Tibial artery (tissue), 4 donors: ENCODE measurements at regions not wholly inside any gene's neighbourhood (a gene's known extent, or its start where the extent isn't known, plus 50 kb on each side); places are given as distances from the start of the nearest gene placed in this dataset.
"Not testable (repeated sequence)": the region's sequence is repeated elsewhere in the genome, so short reads cannot be mapped to it uniquely, and the experiment has no call there.

Experiments used
- DNase-seq, 2 donors: peaks; one replicate each; pipeline ENCODE4 v3.0.0-alpha.2; 2019
- H3K27ac ChIP-seq, 2 donors: fragments of 200-600 bp; sonication (generic) in 1 of 2; 1 replicate in 1 of 2; 2 replicates in 1 of 2; pipeline ENCODE4 v1.5.1; 2018 to 2019; ENCODE audit warnings: mild to moderate bottlenecking in 1 of 2
- H3K27me3 ChIP-seq, 2 donors: fragments of 200-600 bp; sonication (generic) in 1 of 2; one replicate each; pipeline versions ENCODE4 v1.5.1 to v1.6.0; 2016 to 2019
- H3K36me3 ChIP-seq, 3 donors: fragments of 200-600 bp; sonication (generic) in 2 of 3; one replicate each; pipeline ENCODE4 v1.5.1; 2016 to 2019; ENCODE audit warnings: mild to moderate bottlenecking in 2 of 3
- H3K4me1 ChIP-seq, 4 donors: fragments of 200-600 bp; sonication (generic) in 2 of 4; 1 replicate in 3 of 4; 2 replicates in 1 of 4; pipeline ENCODE4 v1.5.1; 2016 to 2019
- H3K4me3 ChIP-seq, 2 donors: fragments of 200-600 bp; sonication (generic) in 1 of 2; 1 replicate in 1 of 2; 2 replicates in 1 of 2; pipeline ENCODE4 v1.5.1; 2018 to 2019; ENCODE audit warnings: mild to moderate bottlenecking in 2 of 2
- H3K9me3 ChIP-seq, 3 donors: fragments of 200-600 bp; sonication (generic) in 1 of 3; one replicate each; pipeline ENCODE4 v1.5.1; 2016 to 2019
- CTCF ChIP-seq, 2 experiments: fragments of 200-600 bp in 1 of 2; fragments of 450-650 bp in 1 of 2; IDR thresholded peaks; one replicate each; pipeline ENCODE4 v1.5.1; 2017 to 2019; ENCODE audit warnings: antibody characterized with exemption in 2 of 2, mild to moderate bottlenecking in 1 of 2, moderate library complexity in 1 of 2
- intact Hi-C: fragments of 100-400 bp; cut with DNase I; formaldehyde crosslinking; loops from one replicate; pipeline ENCODE4 v1.15.0; 2023; ENCODE audit warnings: low total_unique reads

DNA sequence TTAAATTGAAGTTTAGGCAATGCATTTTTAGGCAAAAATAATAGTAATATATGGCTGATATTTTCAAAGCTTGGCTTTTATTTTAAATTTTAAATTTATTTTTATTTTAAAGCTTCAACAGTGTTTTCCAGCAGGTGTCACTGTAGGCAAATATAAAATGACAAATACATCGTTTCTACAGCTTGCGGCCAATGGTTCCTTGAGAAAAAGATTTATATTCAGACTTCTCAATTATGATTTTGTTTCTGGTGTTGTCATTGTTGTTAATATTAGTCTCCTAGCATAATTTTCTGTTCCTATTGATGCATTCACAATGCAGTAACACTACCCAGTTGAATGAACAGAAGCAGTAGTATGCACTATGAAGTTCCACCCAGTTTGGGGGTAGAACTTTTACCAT is 220.7 kb upstream of the DNAJC19 start:
- Histone ChIP-seq H3K27me3 (no peaks in the 10 kb centered on the region), H3K4me1 (peaks cover 0 to 13% (median 2%) of the 10 kb centered on the region in 4 donors), H3K9me3 (no peaks in the 10 kb centered on the region), H3K27ac (no peak overlapping the region), H3K4me3 (no peak overlapping the region), H3K36me3 (no peaks in the 10 kb centered on the region)
- intact Hi-C loops: no loop called here
- no peak for DNase-seq
- TF ChIP-seq CTCF (IDR thresholded peaks at IDR 0.05): peak in 1 of 2 experiments; percentile 13

DNA sequence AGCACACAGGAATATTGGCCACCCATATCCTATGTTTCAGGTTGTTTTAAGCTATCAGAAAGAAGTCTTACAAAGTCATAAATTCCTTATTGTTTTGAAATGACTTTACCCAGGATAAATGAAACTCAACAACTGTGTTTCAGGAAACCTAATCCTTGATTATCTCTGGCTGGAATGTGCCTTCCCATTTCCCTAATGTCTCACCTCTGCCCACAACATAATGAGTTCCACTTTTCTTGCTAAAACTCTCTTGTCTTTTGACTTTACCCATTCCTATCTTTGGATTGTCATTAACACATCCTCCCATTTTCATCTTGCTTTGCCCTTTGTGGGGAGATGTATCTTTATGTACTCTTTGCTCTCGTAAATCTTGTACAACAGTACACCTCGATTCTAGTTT is 200.0 kb upstream of the DNAJC19 start:
- no peak for DNase-seq
- H3K4me3 ChIP-seq: no peak overlapping the region
- H3K36me3 ChIP-seq: no peaks in the 10 kb centered on the region
- no peaks in the 10 kb centered on the region for H3K27me3 ChIP-seq
- H3K27ac ChIP-seq: no peak overlapping the region
- TF ChIP-seq CTCF (IDR thresholded peaks at IDR 0.05): no peak
- intact Hi-C loops: no loop called here
- H3K9me3 ChIP-seq: no peaks in the 10 kb centered on the region
- H3K4me1 ChIP-seq: no peaks in the 10 kb centered on the region

GRCh38 chr3:181183764-181184163 is 194.2 kb upstream of the DNAJC19 start:
- intact Hi-C loops: no loop called here
- no peak for TF ChIP-seq CTCF (IDR thresholded peaks at IDR 0.05)

DNA sequence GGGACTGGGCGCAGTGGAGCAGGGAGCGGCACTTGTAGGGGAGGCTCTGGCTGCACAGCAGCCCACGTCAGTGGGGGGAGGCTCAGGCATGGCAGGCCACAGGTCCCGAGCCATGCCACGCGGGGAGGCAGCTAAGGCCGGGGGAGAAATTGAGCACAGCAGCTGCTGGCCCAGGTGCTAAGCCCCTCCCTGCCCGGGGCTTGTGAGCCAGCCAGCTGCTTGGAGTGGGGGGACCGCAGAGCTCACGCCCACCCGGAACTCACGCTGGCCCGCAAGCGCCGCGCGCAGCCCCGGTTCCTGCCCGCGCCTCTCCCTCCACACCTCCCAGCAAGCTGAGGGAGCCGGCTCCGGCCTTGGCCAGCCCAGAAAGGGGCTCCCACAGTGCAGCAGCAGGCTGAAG is 193.5 kb upstream of the DNAJC19 start:
- H3K27me3 ChIP-seq, H3K4me1 ChIP-seq, intact Hi-C loops, H3K27ac ChIP-seq, DNase-seq, H3K9me3 ChIP-seq, H3K4me3 ChIP-seq, H3K36me3 ChIP-seq: not testable (repeated sequence)

More at GRCh38 chr3:181183764-181184163, 194.2 kb upstream of the DNAJC19 start:
- no peak for DNase-seq
- Histone ChIP-seq H3K9me3 (no peaks in the 10 kb centered on the region), H3K4me1 (no peaks in the 10 kb centered on the region), H3K4me3 (no peak overlapping the region), H3K36me3 (no peaks in the 10 kb centered on the region), H3K27me3 (no peaks in the 10 kb centered on the region), H3K27ac (no peak overlapping the region)

GRCh38 chr3:181178991-181179390 is 189.5 kb upstream of the DNAJC19 start:
- Histone ChIP-seq H3K9me3 (no peaks in the 10 kb centered on the region), H3K27me3 (no peaks in the 10 kb centered on the region), H3K4me3 (no peak overlapping the region), H3K36me3 (no peaks in the 10 kb centered on the region), H3K27ac (no peak overlapping the region), H3K4me1 (no peaks in the 10 kb centered on the region)
- intact Hi-C loops: no loop called here
- DNase-seq: no peak
- no peak for TF ChIP-seq CTCF (IDR thresholded peaks at IDR 0.05)

- intact Hi-C loops: no loop called here
Observed at GRCh38 chr3:181176601-181177000, 187.1 kb upstream of the DNAJC19 start.

More at GRCh38 chr3:181176601-181177000, 187.1 kb upstream of the DNAJC19 start:
- Histone ChIP-seq H3K27me3 (no peaks in the 10 kb centered on the region), H3K4me3 (no peak overlapping the region), H3K36me3 (no peaks in the 10 kb centered on the region), H3K9me3 (no peaks in the 10 kb centered on the region), H3K4me1 (no peaks in the 10 kb centered on the region), H3K27ac (no peak overlapping the region)
- TF ChIP-seq CTCF (IDR thresholded peaks at IDR 0.05): peak; percentile 30 to 50
- DNase-seq: peak in 1 of 2 donors; percentile 65
